Neural cell (in vitro differentiated cells): ENCODE measurements at regions not wholly inside any gene's neighbourhood (a gene's known extent, or its start where the extent isn't known, plus 50 kb on each side); places are given as distances from the start of the nearest gene placed in this dataset.
"Not testable (repeated sequence)": the region's sequence is repeated elsewhere in the genome, so short reads cannot be mapped to it uniquely, and the experiment has no call there.

ENCODE experiments used
- H2AFZ ChIP-seq: fragments of 200-600, 300-800 bp; sonication (generic), shearing (Covaris generic); 2 replicates; pipeline ENCODE4 v1.6.0; 2014; ENCODE audit warnings: low read depth, mild to moderate bottlenecking, antibody characterized with exemption, low read length, moderate library complexity
- H3F3A ChIP-seq: fragments of 200-600 bp; shearing (Covaris generic); 2 replicates; pipeline ENCODE4 v1.6.1; 2016; ENCODE audit warnings: mild to moderate bottlenecking, moderate library complexity, mixed read lengths, antibody characterized with exemption, low read length; ENCODE audit not compliant: insufficient read depth, poor library complexity, severe bottlenecking
- H3K27ac ChIP-seq: fragments of 200-600, 300-800 bp; sonication (generic), shearing (Covaris generic); 2 replicates; pipeline ENCODE4 v1.5.1; 2014; ENCODE audit warnings: mild to moderate bottlenecking, low read length, moderate library complexity
- H3K27me3 ChIP-seq: fragments of 300-800, 200-600 bp; sonication (generic), shearing (Covaris generic); 2 replicates; pipeline ENCODE4 v1.6.0; 2014; ENCODE audit warnings: mild to moderate bottlenecking, low read depth, low read length, moderate library complexity; ENCODE audit not compliant: insufficient read depth
- H3K36me3 ChIP-seq: fragments of 300-800, 200-600 bp; sonication (generic), shearing (Covaris generic); 2 replicates; pipeline ENCODE4 v1.5.1; 2014; ENCODE audit warnings: mild to moderate bottlenecking, antibody characterized with exemption, low read length, moderate library complexity; ENCODE audit not compliant: insufficient read depth
- H3K4me2 ChIP-seq: fragments of 300-800, 200-600 bp; sonication (generic), shearing (Covaris generic); 2 replicates; pipeline ENCODE4 v1.6.0; 2014; ENCODE audit warnings: mild to moderate bottlenecking, low read length
- H3K4me3 ChIP-seq: fragments of 300-800, 200-600 bp; sonication (generic), shearing (Covaris generic); 2 replicates; pipeline ENCODE4 v1.5.1; 2014; ENCODE audit warnings: mild to moderate bottlenecking, low read length, moderate library complexity
- H3K79me2 ChIP-seq: fragments of 200-600 bp; shearing (Covaris generic); replicated peaks from 2 replicates; pipeline ENCODE4 v1.6.0; 2014; ENCODE audit warnings: mild to moderate bottlenecking, low read length, moderate library complexity; ENCODE audit not compliant: insufficient read depth
- H3K9ac ChIP-seq: fragments of 300-800, 200-600 bp; sonication (generic), shearing (Covaris generic); 2 replicates; pipeline ENCODE4 v1.6.1; 2016; ENCODE audit warnings: mild to moderate bottlenecking, low read length, mixed read lengths
- H3K9me2 ChIP-seq: fragments of 200-600 bp; shearing (Covaris generic); 2 replicates; pipeline ENCODE4 v1.6.1; 2016; ENCODE audit warnings: mild to moderate bottlenecking, low read length, mixed read lengths; ENCODE audit not compliant: insufficient read depth
- H3K9me3 ChIP-seq: fragments of 200-600, 300-800 bp; sonication (generic), shearing (Covaris generic); 2 replicates; pipeline ENCODE4 v1.6.1; 2016; ENCODE audit warnings: mild to moderate bottlenecking, mixed run types, low read length, moderate library complexity, mixed read lengths
- H4K20me1 ChIP-seq: fragments of 200-600 bp; shearing (Covaris generic); 2 replicates; pipeline ENCODE4 v1.6.1; 2016; ENCODE audit warnings: mild to moderate bottlenecking, mixed run types; ENCODE audit not compliant: insufficient read depth
- CTCF ChIP-seq: fragments of 450-650 bp; IDR thresholded peaks from 2 replicates; pipeline ENCODE4 v1.5.1; 2014; ENCODE audit warnings: antibody characterized with exemption, mild to moderate bottlenecking, moderate library complexity; ENCODE audit not compliant: poor library complexity, severe bottlenecking
- EP300 ChIP-seq: fragments of 450-650 bp; conservative IDR thresholded peaks from 2 replicates; pipeline ENCODE4 v1.6.1; 2014; ENCODE audit warnings: antibody characterized with exemption, mild to moderate bottlenecking, moderate library complexity; ENCODE audit not compliant: poor library complexity, severe bottlenecking
- EZH2 ChIP-seq: fragments of 200-600, 300-800 bp; shearing (Covaris generic), sonication (generic); IDR thresholded peaks from 2 replicates; pipeline ENCODE4 v1.6.1; 2014; ENCODE audit warnings: antibody characterized with exemption, low read length, borderline replicate concordance, mild to moderate bottlenecking; ENCODE audit not compliant: insufficient read depth, poor library complexity, severe bottlenecking
- MXI1 ChIP-seq: fragments of 450-650 bp; conservative IDR thresholded peaks from 2 replicates; pipeline ENCODE4 v1.6.1; 2014; ENCODE audit warnings: antibody characterized with exemption, mild to moderate bottlenecking; ENCODE audit not compliant: poor library complexity, severe bottlenecking
- POLR2AphosphoS5 ChIP-seq: IDR thresholded peaks from 2 replicates; pipeline ENCODE4 v1.6.1; 2012
- RAD21 ChIP-seq: fragments of 450-650 bp; conservative IDR thresholded peaks from 2 replicates; pipeline ENCODE4 v1.6.1; 2014; ENCODE audit warnings: antibody characterized with exemption, mild to moderate bottlenecking, moderate library complexity
- SMC3 ChIP-seq: fragments of 450-650 bp; conservative IDR thresholded peaks from 2 replicates; pipeline ENCODE4 v1.6.1; 2014; ENCODE audit warnings: antibody characterized with exemption, mild to moderate bottlenecking, moderate library complexity; ENCODE audit not compliant: poor library complexity
- TAF1 ChIP-seq: IDR thresholded peaks from 2 replicates; pipeline ENCODE4 v1.6.1; 2012; ENCODE audit warnings: low read depth
- TF ChIP-seq, protein P1 (sequence below): IDR thresholded peaks from 2 replicates; pipeline ENCODE4 v1.6.1; 2012; ENCODE audit warnings: borderline replicate concordance

DNA sequence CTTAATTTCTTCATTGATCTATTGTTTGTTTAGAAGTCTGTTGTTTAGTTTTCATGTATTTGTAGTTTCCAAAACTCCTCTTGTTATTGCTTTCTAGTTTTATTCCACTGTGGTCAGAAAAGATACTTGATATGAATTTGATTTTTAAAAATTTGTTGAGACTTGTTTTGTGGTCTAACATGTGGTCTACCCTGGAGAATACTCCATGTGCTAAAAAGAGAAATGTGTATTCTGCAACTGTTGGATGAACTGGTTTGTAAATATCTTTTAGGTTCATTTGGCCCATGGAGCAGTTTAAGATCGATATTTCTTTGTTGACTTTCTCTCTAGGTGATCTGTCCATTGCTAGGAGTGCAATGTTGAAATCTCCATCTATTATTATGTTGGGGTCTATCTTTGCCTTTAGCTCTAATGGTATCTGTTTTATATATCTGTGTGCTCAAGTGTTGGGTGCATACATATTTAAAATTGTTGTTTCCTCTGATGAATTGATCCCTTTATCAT, 150.6 kb upstream of the ATP10B start:
- Histone ChIP-seq H3F3A (no peaks in the 10 kb centered on the region), H3K27ac (no peak overlapping the region), H3K9me2 (no peaks in the 10 kb centered on the region), H3K4me2 (no peak overlapping the region), H3K9me3 (peaks cover 4% of the 10 kb centered on the region), H3K27me3 (no peaks in the 10 kb centered on the region), H3K4me3 (no peak overlapping the region), H3K36me3 (no peaks in the 10 kb centered on the region), H3K79me2 (no peaks in the 10 kb centered on the region), H3K9ac (no peak overlapping the region), H2AFZ (no peak overlapping the region), H4K20me1 (no peaks in the 10 kb centered on the region)
- TF ChIP-seq CTCF (no peak), EP300 (no peak), EZH2 (no peak), SMC3 (no peak), MXI1 (no peak)

DNA sequence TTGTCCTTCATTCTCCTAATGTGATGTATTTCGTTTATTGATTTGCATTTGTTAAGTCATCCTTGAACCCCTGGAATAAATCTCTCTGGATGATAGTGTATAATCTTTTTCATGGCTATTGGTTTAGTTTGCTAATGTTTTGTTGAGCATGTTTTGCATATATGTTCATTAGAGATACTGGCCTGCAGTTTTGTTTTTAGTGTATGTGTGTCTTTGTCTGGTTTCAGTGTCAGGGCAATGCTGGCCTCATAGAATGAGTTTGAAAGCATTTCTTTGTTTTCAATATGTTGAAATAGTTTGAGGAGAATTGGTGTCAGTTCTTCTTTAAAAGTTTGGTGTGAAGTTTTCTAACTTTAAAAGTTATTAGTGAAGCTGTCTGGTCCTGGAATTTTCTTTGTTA, 149.6 kb upstream of the ATP10B start:
- Histone ChIP-seq H3K9ac (no peak overlapping the region), H2AFZ (no peak overlapping the region), H3K9me2 (no peaks in the 10 kb centered on the region), H3K27ac (no peak overlapping the region), H3K79me2 (no peaks in the 10 kb centered on the region), H4K20me1 (no peaks in the 10 kb centered on the region), H3K36me3 (no peaks in the 10 kb centered on the region), H3K27me3 (no peaks in the 10 kb centered on the region), H3K4me2 (no peak overlapping the region), H3K4me3 (no peak overlapping the region), H3F3A (no peaks in the 10 kb centered on the region), H3K9me3 (peaks cover 4% of the 10 kb centered on the region)
- no peak for TF ChIP-seq EP300

DNA sequence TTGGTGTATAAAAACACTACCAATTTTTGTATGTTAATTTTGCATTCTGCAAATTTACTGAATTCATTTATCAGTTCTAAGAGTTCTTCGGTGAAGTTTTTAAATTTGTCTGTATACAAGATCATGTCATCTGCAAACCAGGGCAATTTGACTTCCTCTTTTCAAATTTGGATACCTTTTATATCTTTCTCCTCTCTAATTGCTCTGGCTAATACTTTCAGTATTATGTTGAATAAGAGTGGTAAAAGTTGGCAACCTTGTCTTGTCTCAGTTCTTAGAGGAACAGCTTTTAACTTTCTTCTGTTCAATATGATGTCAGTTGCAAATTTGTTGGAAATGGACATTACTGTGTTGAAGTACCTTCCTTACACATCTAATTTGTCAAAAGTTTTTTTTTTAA, 149.1 kb upstream of the ATP10B start:
- not testable (repeated sequence) for H3K27me3 ChIP-seq, H3F3A ChIP-seq, H4K20me1 ChIP-seq, H2AFZ ChIP-seq, H3K27ac ChIP-seq, H3K9ac ChIP-seq, H3K4me3 ChIP-seq, H3K4me2 ChIP-seq, H3K79me2 ChIP-seq, H3K36me3 ChIP-seq, H3K9me2 ChIP-seq, H3K9me3 ChIP-seq

DNA sequence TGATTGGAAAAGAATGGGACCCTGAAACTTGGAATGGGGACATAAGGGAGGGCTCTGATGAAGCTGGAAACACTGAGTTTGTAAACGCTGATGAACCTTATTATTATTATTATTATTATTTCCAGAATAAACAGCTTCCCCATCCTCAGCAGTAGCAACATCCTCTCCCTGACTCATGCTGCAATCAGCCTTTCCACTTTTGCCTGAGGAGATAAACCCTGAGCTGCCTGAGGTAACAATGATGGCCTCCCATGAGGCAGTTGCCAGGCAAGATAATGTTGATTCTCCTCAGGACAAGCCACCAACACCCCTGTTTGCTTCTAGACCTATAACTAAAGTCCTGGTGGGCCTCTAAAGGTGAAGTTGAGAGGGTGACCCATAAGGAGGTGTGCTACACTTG, 139.2 kb upstream of the ATP10B start:
- no peaks in the 10 kb centered on the region for H3K9me3 ChIP-seq
- no peak overlapping the region for H3K27ac ChIP-seq
- TF ChIP-seq EZH2 (no peak), MXI1 (no peak), CTCF (no peak), EP300 (no peak), RAD21 (no peak), POLR2AphosphoS5 (no peak), TAF1 (no peak), SMC3 (no peak)
- TF ChIP-seq, protein P1, sequence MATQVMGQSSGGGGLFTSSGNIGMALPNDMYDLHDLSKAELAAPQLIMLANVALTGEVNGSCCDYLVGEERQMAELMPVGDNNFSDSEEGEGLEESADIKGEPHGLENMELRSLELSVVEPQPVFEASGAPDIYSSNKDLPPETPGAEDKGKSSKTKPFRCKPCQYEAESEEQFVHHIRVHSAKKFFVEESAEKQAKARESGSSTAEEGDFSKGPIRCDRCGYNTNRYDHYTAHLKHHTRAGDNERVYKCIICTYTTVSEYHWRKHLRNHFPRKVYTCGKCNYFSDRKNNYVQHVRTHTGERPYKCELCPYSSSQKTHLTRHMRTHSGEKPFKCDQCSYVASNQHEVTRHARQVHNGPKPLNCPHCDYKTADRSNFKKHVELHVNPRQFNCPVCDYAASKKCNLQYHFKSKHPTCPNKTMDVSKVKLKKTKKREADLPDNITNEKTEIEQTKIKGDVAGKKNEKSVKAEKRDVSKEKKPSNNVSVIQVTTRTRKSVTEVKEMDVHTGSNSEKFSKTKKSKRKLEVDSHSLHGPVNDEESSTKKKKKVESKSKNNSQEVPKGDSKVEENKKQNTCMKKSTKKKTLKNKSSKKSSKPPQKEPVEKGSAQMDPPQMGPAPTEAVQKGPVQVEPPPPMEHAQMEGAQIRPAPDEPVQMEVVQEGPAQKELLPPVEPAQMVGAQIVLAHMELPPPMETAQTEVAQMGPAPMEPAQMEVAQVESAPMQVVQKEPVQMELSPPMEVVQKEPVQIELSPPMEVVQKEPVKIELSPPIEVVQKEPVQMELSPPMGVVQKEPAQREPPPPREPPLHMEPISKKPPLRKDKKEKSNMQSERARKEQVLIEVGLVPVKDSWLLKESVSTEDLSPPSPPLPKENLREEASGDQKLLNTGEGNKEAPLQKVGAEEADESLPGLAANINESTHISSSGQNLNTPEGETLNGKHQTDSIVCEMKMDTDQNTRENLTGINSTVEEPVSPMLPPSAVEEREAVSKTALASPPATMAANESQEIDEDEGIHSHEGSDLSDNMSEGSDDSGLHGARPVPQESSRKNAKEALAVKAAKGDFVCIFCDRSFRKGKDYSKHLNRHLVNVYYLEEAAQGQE: no peak

More for the DNA sequence above, 139.2 kb upstream of the ATP10B start:
- Histone ChIP-seq H2AFZ (no peak overlapping the region), H3K36me3 (no peaks in the 10 kb centered on the region), H3K79me2 (no peaks in the 10 kb centered on the region), H3K9me2 (no peaks in the 10 kb centered on the region), H3K4me3 (no peak overlapping the region), H4K20me1 (no peaks in the 10 kb centered on the region), H3F3A (no peaks in the 10 kb centered on the region), H3K9ac (no peak overlapping the region), H3K4me2 (no peak overlapping the region), H3K27me3 (no peaks in the 10 kb centered on the region)
